ENCODE measurements at regions not wholly inside any gene's neighbourhood (a gene's known extent, or its start where the extent isn't known, plus 50 kb on each side); places are given as distances from the start of the nearest gene placed in this dataset.

DNA sequence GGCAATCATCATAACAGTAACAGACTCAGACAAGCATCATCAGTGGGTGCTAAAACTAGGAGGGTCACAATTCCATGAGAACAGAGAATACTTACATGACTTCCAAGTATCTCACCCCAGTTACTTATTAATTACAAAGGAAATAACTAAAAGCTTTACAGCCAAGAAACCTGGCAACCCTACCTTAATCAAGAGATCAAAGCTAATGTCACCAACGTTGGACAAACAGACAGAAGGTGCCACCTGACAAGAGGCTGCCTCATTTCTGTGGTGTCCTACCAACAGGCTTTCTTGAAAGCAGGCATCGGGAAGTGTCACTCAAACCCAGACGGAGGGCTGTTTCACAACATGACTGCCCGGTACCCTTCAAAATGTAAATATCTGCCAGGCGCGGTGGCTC lies 84.6 kb downstream of the RMI2 start:
- H3K79me2 ChIP-seq (ENCODE audit: control insufficient read depth, insufficient read depth, low read length, unreplicated experiment), result no peaks in the 10 kb centered on the region
- peaks cover 6% of the 10 kb centered on the region for H3K4me1 ChIP-seq (ENCODE audit: control insufficient read depth, insufficient read depth, low read length, unreplicated experiment)
- H3K36me3 ChIP-seq (ENCODE audit: insufficient read depth, low read length), result no peaks in the 10 kb centered on the region
- H2AFZ ChIP-seq (ENCODE audit: low read length, unreplicated experiment), result no peak overlapping the region
- H3K27ac ChIP-seq (ENCODE audit: low read depth, low read length), result no peak overlapping the region
- H3K4me3 ChIP-seq (ENCODE audit: low read depth, low read length), result no peak overlapping the region
- H3K27me3 ChIP-seq (ENCODE audit: insufficient read depth, low read length), result 0 out of 2 replicates have a peak, but pooled peaks cover 5% of the 10 kb centered on the region

DNA sequence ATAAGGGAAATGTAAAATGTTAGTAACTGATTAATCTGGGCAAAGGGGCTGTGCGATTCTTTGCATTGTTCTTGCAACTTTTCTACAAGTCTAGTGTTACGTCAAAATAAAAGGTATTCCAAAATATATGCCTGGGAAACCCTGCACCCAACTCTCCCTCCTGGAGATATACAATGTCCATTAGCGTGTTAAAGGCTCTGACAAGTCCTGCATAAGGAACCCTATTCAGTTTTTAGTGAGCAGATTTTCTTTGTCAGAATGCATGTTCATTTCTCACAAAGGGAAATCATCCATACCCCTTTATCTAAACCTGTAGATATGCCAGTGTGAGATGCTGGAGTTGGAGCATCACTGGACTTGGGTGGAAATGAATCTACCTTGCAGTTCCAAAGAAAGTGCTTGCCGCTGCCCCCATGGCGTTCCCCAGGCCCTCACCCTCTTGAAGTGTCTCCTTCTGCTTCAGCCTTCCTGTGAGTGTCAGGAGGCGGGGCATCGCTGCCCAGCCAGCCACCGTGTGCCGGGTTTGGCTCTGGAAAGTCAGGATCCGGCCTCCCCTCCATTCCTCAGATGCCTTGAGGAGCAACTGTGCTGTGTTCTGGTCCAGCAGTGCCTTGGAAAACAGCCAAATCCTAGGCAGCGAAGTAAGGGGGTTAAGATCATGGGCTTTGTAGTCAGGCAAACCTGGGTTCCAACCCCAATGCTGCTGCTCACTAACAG lies 85.5 kb downstream of the RMI2 start:
- Histone ChIP-seq H2AFZ (ENCODE audit: low read length, unreplicated experiment) (no peak overlapping the region), H3K79me2 (ENCODE audit: control insufficient read depth, insufficient read depth, low read length, unreplicated experiment) (no peaks in the 10 kb centered on the region), H3K27me3 (ENCODE audit: insufficient read depth, low read length) (0 out of 2 replicates have a peak, but pooled peaks cover 15% of the 10 kb centered on the region), H3K27ac (ENCODE audit: low read depth, low read length) (no peak overlapping the region), H3K4me3 (ENCODE audit: low read depth, low read length) (no peak overlapping the region), H3K4me1 (ENCODE audit: control insufficient read depth, insufficient read depth, low read length, unreplicated experiment) (peaks cover 6% of the 10 kb centered on the region), H3K36me3 (ENCODE audit: insufficient read depth, low read length) (no peaks in the 10 kb centered on the region)

DNA sequence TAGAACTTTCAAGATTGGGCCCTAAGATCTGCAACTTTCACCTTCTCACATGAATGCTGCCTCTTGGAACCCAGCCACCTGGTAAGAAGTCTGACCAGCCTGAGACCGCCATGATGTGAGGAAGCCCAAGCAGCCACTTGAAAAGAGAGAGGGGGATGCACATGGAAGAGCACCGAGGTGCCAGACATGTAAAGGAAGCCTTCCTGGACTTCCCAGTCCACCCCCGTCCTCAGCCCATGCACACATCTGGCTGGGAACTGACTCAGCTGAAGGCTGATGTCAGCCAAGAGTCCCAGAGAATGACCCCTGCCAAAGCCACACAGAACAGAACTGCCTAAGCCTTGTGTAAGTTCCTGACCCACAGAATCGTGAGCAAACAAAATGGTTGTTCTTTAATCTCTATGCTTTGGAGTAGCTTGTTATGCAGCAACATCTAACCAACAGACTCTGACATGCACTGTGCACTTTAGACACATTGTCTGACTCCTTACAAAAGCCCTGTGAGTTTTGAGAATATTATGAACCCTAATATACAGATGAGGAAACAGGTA lies 86.7 kb downstream of the RMI2 start:
- Histone ChIP-seq H3K79me2 (ENCODE audit: control insufficient read depth, insufficient read depth, low read length, unreplicated experiment) (no peaks in the 10 kb centered on the region), H2AFZ (ENCODE audit: low read length, unreplicated experiment) (no peak overlapping the region), H3K27me3 (ENCODE audit: insufficient read depth, low read length) (peaks cover 17% of the 10 kb centered on the region; the same call in 1 of the 2 replicates), H3K36me3 (ENCODE audit: insufficient read depth, low read length) (no peaks in the 10 kb centered on the region), H3K4me1 (ENCODE audit: control insufficient read depth, insufficient read depth, low read length, unreplicated experiment) (peaks cover 6% of the 10 kb centered on the region), H3K27ac (ENCODE audit: low read depth, low read length) (no peak overlapping the region), H3K4me3 (ENCODE audit: low read depth, low read length) (no peak overlapping the region)

DNA sequence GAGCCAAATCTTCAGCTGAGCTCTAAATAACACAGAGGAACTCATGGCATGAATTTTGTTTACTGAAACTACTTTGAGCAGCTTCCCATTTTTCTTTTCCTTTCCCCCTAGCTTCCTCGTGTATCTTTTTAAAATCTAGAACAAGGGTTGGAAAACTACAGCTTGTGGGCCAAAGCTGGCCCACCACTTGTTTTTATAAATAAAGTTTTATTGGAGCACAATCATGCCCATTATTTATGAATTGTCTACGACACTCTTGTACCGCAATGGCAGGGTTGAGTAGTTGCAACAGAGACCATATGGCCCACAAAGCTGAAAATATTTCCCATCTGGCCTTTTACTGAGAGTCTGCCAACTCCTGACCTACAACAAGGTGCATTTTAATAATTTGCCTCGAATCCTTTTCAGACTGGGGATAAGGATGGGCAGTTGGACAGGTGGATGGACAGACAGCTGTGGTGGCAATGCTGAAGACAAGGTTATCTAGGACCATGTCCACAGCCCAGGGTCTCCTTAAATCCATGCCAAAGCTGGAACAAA lies 87.7 kb downstream of the RMI2 start:
- H3K27me3 ChIP-seq (ENCODE audit: insufficient read depth, low read length), result peaks cover 12% of the 10 kb centered on the region; the same call in 1 of the 2 replicates
- H3K4me1 ChIP-seq (ENCODE audit: control insufficient read depth, insufficient read depth, low read length, unreplicated experiment), result peaks cover 6% of the 10 kb centered on the region
- H3K27ac ChIP-seq (ENCODE audit: low read depth, low read length), result no peak overlapping the region
- H2AFZ ChIP-seq (ENCODE audit: low read length, unreplicated experiment), result no peak overlapping the region
- H3K4me3 ChIP-seq (ENCODE audit: low read depth, low read length), result no peak overlapping the region
- H3K79me2 ChIP-seq (ENCODE audit: control insufficient read depth, insufficient read depth, low read length, unreplicated experiment), result no peaks in the 10 kb centered on the region
- no peaks in the 10 kb centered on the region for H3K36me3 ChIP-seq (ENCODE audit: insufficient read depth, low read length)

DNA sequence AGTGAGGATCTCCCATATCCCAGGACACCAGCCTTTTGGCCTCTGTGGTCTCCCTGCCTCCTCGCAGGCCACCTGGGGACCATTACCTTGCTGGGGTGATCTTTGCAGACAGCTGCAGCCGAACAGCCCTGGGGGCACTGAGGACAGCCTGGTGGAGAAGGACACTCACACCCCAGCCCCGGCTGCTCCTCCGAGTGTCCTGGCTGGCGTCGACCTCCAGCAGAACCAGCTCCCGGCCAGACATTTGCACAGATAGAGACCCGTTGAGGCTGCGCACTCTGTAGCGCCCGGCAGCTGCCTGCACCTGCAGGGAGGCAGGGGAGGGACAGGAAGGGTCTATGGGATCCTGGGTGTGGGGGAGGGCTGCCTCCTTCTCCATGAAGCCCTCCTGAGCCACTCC lies 90.3 kb downstream of the RMI2 start:
- Histone ChIP-seq H3K27ac (ENCODE audit: low read depth, low read length) (no peak overlapping the region), H3K27me3 (ENCODE audit: insufficient read depth, low read length) (peaks cover 23% of the 10 kb centered on the region), H3K4me1 (ENCODE audit: control insufficient read depth, insufficient read depth, low read length, unreplicated experiment) (peaks cover 6% of the 10 kb centered on the region), H3K36me3 (ENCODE audit: insufficient read depth, low read length) (no peaks in the 10 kb centered on the region), H2AFZ (ENCODE audit: low read length, unreplicated experiment) (no peak overlapping the region), H3K79me2 (ENCODE audit: control insufficient read depth, insufficient read depth, low read length, unreplicated experiment) (no peaks in the 10 kb centered on the region), H3K4me3 (ENCODE audit: low read depth, low read length) (no peak overlapping the region)

DNA sequence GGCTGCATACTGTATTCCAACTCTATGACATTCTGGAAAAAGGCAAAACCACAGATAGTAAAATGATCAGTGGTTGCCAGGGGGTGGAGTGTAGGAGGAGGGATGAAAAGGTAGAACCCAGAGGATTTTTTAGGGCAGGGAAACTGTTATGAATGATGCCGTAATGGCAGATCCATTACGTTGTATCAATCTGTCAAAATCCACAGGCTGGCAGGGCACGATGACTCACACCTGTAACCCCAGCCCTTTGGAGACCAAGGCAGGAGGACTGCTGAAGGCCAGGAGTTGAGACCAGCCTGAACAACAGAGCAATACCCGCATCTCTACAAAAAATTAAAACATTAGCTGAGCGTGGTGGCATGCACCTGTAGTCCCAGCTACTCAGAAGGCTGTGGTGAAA lies 91.8 kb downstream of the RMI2 start:
- Histone ChIP-seq H3K36me3 (ENCODE audit: insufficient read depth, low read length) (no peaks in the 10 kb centered on the region), H2AFZ (ENCODE audit: low read length, unreplicated experiment) (no peak overlapping the region), H3K4me1 (ENCODE audit: control insufficient read depth, insufficient read depth, low read length, unreplicated experiment) (peaks cover 3% of the 10 kb centered on the region), H3K27ac (ENCODE audit: low read depth, low read length) (no peak overlapping the region), H3K27me3 (ENCODE audit: insufficient read depth, low read length) (peaks cover 23% of the 10 kb centered on the region), H3K4me3 (ENCODE audit: low read depth, low read length) (no peak overlapping the region), H3K79me2 (ENCODE audit: control insufficient read depth, insufficient read depth, low read length, unreplicated experiment) (no peaks in the 10 kb centered on the region)

DNA sequence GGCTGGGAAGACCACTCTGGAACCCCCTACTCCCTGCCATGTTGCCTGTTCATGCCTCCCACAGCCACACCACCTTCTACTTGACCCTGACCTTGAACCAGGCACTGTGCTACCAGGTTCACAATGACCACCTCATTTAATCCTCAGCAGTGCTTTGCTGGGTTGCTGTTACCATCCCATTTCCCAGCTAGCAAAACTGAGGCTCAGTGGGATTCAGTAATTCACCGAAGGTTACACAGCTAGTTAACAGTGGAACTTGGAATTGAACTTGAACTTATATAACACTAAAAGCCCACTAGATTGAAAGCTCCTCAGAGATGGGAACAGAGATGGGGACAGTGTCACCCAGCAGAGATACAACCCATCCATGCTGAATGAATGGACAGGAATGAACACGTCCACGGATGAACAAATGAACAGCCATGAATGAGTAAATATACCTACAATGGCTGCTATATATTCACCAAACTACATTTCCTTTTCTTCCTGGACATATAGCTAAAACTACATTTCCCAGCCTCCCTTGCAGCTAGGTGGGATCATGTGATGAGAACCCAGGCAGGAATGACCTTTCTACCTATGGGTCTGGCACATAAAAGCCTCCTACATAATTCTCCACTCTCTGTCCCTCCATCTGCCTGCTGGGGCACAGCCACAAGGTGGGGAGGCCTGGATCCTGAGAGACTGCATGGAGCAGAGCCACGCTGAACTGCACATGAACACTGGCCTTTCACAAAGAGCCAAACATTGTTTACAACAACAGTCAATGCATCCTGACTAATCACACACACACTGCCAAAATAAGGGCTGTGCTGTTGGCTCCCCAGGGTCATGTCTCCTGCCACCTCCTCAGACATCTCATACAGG lies 94.8 kb downstream of the RMI2 start:
- H3K27ac ChIP-seq (ENCODE audit: low read depth, low read length), result no peak overlapping the region
- H3K27me3 ChIP-seq (ENCODE audit: insufficient read depth, low read length), result peaks cover 21% of the 10 kb centered on the region
- H3K4me3 ChIP-seq (ENCODE audit: low read depth, low read length), result no peak overlapping the region
- H2AFZ ChIP-seq (ENCODE audit: low read length, unreplicated experiment), result no peak overlapping the region
- H3K4me1 ChIP-seq (ENCODE audit: control insufficient read depth, insufficient read depth, low read length, unreplicated experiment), result no peaks in the 10 kb centered on the region
- H3K36me3 ChIP-seq (ENCODE audit: insufficient read depth, low read length), result no peaks in the 10 kb centered on the region
- H3K79me2 ChIP-seq (ENCODE audit: control insufficient read depth, insufficient read depth, low read length, unreplicated experiment), result no peaks in the 10 kb centered on the region

DNA sequence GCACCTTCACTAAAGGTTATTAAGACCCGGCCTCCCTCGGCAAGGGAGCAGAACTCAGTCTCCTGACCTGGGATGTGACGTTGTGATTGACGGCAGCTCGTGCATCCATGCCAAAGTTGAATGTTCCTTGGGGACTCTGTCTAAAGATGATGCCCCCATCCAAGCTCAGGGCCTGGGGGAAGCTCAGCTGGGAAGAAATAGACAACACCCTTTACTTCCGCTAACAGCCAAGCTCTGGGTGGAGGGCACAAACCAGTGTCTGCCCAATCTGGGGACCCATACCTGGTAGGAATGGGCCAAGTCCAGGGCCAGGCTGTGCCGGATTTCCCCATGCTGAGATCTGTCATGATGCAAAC lies 95.4 kb downstream of the RMI2 start:
- Histone ChIP-seq H3K27ac (ENCODE audit: low read depth, low read length) (no peak overlapping the region), H2AFZ (ENCODE audit: low read length, unreplicated experiment) (no peak overlapping the region), H3K4me3 (ENCODE audit: low read depth, low read length) (no peak overlapping the region), H3K4me1 (ENCODE audit: control insufficient read depth, insufficient read depth, low read length, unreplicated experiment) (no peaks in the 10 kb centered on the region), H3K36me3 (ENCODE audit: insufficient read depth, low read length) (no peaks in the 10 kb centered on the region), H3K79me2 (ENCODE audit: control insufficient read depth, insufficient read depth, low read length, unreplicated experiment) (no peaks in the 10 kb centered on the region), H3K27me3 (ENCODE audit: insufficient read depth, low read length) (peaks cover 15% of the 10 kb centered on the region)

DNA sequence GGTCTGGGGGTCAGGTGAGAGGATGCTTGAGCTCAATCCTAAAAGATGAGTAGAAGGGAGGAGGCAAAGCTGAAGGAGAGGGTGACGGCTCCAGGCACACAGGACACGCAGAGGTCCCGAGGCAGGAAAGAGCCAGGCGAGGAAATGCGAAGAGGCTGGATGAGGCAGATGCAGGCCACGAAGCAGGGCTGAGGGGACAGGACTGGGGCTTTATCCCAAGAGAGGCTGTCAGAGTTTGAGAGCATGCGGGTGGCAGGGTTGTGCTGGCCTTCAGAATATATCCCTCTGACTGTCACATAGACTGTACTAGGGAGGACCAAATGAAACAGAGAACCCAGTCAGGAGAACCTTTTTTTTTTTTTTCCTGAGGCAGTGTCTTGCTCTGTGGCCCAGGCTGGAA lies 100.2 kb downstream of the RMI2 start:
- Histone ChIP-seq H3K4me3 (ENCODE audit: low read depth, low read length) (no peak overlapping the region), H3K79me2 (ENCODE audit: control insufficient read depth, insufficient read depth, low read length, unreplicated experiment) (no peaks in the 10 kb centered on the region), H3K36me3 (ENCODE audit: insufficient read depth, low read length) (no peaks in the 10 kb centered on the region), H3K27me3 (ENCODE audit: insufficient read depth, low read length) (peaks cover 6% of the 10 kb centered on the region; the same call in 1 of the 2 replicates), H2AFZ (ENCODE audit: low read length, unreplicated experiment) (no peak overlapping the region), H3K4me1 (ENCODE audit: control insufficient read depth, insufficient read depth, low read length, unreplicated experiment) (no peaks in the 10 kb centered on the region), H3K27ac (ENCODE audit: low read depth, low read length) (no peak overlapping the region)

DNA sequence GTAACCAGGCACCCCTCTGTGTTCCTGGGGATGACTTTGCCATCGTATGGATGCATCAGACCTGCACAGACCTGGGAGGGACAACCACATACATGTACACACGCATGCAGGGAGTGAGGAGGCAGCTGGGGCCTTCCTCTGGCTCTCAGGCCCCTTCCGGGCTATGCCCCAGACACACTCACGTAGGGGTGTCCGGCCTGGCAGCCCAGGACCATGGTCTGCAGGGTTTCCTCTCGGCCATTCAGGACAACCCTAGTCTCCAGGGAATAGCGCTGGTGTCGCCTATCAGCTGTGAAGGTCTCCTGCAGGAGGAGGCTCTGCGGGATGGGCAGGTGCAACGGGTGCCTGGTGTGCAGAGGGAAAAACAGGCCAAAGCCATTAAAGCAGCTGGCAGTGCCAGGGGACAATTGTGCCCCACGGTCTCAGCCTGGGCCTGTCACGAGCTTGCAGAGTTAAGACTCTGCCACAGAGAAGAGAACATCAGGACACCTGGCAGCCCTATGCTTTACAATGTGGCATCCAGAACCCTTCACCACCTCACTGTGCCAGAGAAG lies 101.4 kb downstream of the RMI2 start:
- Histone ChIP-seq H3K79me2 (ENCODE audit: control insufficient read depth, insufficient read depth, low read length, unreplicated experiment) (no peaks in the 10 kb centered on the region), H3K27me3 (ENCODE audit: insufficient read depth, low read length) (peaks cover 6% of the 10 kb centered on the region; the same call in 1 of the 2 replicates), H2AFZ (ENCODE audit: low read length, unreplicated experiment) (no peak overlapping the region), H3K4me1 (ENCODE audit: control insufficient read depth, insufficient read depth, low read length, unreplicated experiment) (no peaks in the 10 kb centered on the region), H3K27ac (ENCODE audit: low read depth, low read length) (no peak overlapping the region), H3K36me3 (ENCODE audit: insufficient read depth, low read length) (no peaks in the 10 kb centered on the region), H3K4me3 (ENCODE audit: low read depth, low read length) (no peak overlapping the region)

Data from ACC112 (cell line).